Retinal pigment epithelial cell (primary cell): ENCODE measurements at regions not wholly inside any gene's neighbourhood (a gene's known extent, or its start where the extent isn't known, plus 50 kb on each side); places are given as distances from the start of the nearest gene placed in this dataset.

Experiments used
- DNase-seq: peaks from one replicate; pipeline ENCODE4 v3.0.0-alpha.2; 2010; ENCODE audit warnings: low read depth
- H3K4me3 ChIP-seq: 2 replicates; pipeline ENCODE4 v1.5.1; 2011; ENCODE audit warnings: mild to moderate bottlenecking, low read length, control low read depth, moderate library complexity
- TF ChIP-seq, protein P1 (sequence below): conservative IDR thresholded peaks from 2 replicates; pipeline ENCODE4 v1.5.1; 2011; ENCODE audit warnings: low read depth, low read length, control low read depth, inconsistent platforms

DNA sequence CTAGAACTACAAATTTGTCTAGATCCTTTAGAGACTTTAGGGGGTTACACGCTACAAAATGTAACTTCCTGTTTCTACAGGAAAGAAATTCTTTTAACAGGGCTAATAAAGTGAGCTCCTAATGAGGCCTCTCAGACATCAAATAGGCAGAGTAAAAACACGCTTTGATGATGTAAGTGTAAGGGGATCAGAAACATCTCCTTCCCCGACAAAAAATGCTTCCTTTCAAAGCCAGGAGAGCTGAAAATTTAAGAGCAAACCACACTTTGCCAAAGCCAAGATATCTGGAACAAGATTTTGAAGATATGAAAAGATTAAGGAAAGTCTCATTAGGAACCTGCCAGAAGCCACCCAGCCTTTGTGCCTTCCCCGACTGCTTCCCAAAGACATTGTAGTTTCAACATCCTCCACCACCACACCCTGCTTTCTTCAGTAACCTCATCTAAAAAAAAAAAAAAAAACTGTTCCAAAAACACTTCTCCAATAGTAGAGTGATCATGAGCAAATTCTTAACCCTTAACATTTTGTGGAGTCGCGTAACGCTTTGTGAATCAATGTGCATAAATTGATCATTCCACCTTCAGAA, 505.0 kb upstream of the THBS1 start:
- no peak overlapping the region for H3K4me3 ChIP-seq
- TF ChIP-seq, protein P1, sequence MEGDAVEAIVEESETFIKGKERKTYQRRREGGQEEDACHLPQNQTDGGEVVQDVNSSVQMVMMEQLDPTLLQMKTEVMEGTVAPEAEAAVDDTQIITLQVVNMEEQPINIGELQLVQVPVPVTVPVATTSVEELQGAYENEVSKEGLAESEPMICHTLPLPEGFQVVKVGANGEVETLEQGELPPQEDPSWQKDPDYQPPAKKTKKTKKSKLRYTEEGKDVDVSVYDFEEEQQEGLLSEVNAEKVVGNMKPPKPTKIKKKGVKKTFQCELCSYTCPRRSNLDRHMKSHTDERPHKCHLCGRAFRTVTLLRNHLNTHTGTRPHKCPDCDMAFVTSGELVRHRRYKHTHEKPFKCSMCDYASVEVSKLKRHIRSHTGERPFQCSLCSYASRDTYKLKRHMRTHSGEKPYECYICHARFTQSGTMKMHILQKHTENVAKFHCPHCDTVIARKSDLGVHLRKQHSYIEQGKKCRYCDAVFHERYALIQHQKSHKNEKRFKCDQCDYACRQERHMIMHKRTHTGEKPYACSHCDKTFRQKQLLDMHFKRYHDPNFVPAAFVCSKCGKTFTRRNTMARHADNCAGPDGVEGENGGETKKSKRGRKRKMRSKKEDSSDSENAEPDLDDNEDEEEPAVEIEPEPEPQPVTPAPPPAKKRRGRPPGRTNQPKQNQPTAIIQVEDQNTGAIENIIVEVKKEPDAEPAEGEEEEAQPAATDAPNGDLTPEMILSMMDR = no peak
- DNase-seq = no peak

GRCh38 chr15:39078026-39078425, 502.9 kb upstream of the THBS1 start:
- TF ChIP-seq, protein P1 = no peak
- H3K4me3 ChIP-seq = no peak overlapping the region
- DNase-seq = no peak

DNA sequence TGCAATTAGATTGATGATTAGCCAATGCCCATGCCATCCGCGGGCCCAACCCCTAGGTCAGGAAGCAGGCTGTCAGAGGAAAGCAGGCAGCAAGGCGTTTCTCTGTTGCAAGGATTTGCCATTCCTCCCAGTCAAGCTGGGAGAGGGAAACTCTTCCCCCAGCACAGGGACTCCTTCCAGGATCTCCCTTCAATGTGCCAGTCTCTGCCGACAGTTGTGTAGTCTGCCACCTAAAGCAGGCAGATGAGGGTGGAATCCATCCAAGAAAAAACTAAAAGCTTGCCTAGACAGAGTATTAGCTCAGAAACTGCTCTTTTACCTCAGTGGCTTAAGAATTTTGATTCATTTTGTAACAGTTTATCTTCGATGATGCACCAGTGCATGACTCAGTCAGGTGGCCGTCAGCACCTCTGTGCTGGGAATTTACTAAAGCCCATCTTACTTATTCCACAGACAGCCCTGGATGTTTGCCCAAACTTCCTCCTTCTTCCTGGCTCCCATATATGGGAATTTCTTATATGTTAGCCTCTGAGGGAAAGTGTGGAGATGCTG, 501.5 kb upstream of the THBS1 start:
- DNase-seq = peak; percentile 59
- TF ChIP-seq, protein P1 = no peak
- H3K4me3 ChIP-seq = no peak overlapping the region

GRCh38 chr15:39083213-39083612, 497.7 kb upstream of the THBS1 start:
- DNase-seq = no peak

GRCh38 chr15:39084674-39085530, 496.0 kb upstream of the THBS1 start:
- no peak for DNase-seq
- TF ChIP-seq, protein P1 = no peak
- no peak overlapping the region for H3K4me3 ChIP-seq

More at GRCh38 chr15:39083213-39083612, 497.7 kb upstream of the THBS1 start:
- TF ChIP-seq, protein P1 = no peak
- no peak overlapping the region for H3K4me3 ChIP-seq

GRCh38 chr15:39086641-39087040, 494.2 kb upstream of the THBS1 start:
- no peak for DNase-seq
- TF ChIP-seq, protein P1 = no peak
- H3K4me3 ChIP-seq = no peak overlapping the region
